IMR-90 (cell line): ENCODE measurements at regions not wholly inside any gene's neighbourhood (a gene's known extent, or its start where the extent isn't known, plus 50 kb on each side); places are given as distances from the start of the nearest gene placed in this dataset.

Experiments used
- ATAC-seq: fragments of 200-7000 bp; cut with Tn5 transposase; 2 replicates; pipeline ENCODE4 v1.9.1; 2020; ENCODE audit warnings: low read depth, mild to moderate bottlenecking, moderate library complexity
- BruUV-seq: library from RNA; stranded (reverse); fragments of 400-500 nt; replicated peaks from 2 replicates; lab custom pipeline; 2021; lab: Mats Ljungman, UMichigan
- CTCF ChIA-PET: fragments of 300-600 bp; formaldehyde crosslinking; extraction: SDS; loops from one replicate; lab custom pipeline; 2021; ENCODE audit warnings: antibody characterized with exemption; lab: Yijun Ruan, JAX
- POLR2A ChIA-PET: fragments of 300-600 bp; sonication (Branson Sonifier 250); formaldehyde crosslinking; loops from one replicate; lab custom pipeline; 2022; ENCODE audit warnings: antibody characterized with exemption; ENCODE audit not compliant: unreplicated experiment; lab: Charles Lee
- DNase-seq: peaks from one replicate; pipeline ENCODE4 v3.0.0; 2013
- H2AFZ ChIP-seq: replicated peaks from 2 replicates; pipeline ENCODE3; 2013; ENCODE audit warnings: low read length, mild to moderate bottlenecking; ENCODE audit not compliant: poor library complexity
- H2AK5ac ChIP-seq: 2 replicates; pipeline ENCODE4 v1.6.1; 2013; ENCODE audit warnings: low read depth, low read length, inconsistent platforms
- H2AK9ac ChIP-seq: replicated peaks from 2 replicates; pipeline ENCODE3; 2013; ENCODE audit warnings: mild to moderate bottlenecking, low read depth, low read length, moderate library complexity; ENCODE audit not compliant: poor library complexity
- H2BK120ac ChIP-seq: 2 replicates; pipeline ENCODE4 v1.6.1; 2013; ENCODE audit warnings: low read depth, low read length, inconsistent platforms
- H2BK15ac ChIP-seq: 3 replicates; pipeline ENCODE4 v1.6.1; 2013; ENCODE audit warnings: low read depth, low read length, inconsistent platforms
- H2BK20ac ChIP-seq: 2 replicates; pipeline ENCODE4 v1.6.1; 2013; ENCODE audit warnings: low read depth, mild to moderate bottlenecking, inconsistent platforms, low read length, moderate library complexity
- H2BK5ac ChIP-seq: 2 replicates; pipeline ENCODE4 v1.6.1; 2013; ENCODE audit warnings: mild to moderate bottlenecking, low read depth, low read length, inconsistent platforms; ENCODE audit not compliant: poor library complexity, severe bottlenecking
- H3K14ac ChIP-seq: replicated peaks from 2 replicates; pipeline ENCODE4 v1.6.1; 2013; ENCODE audit warnings: low read depth, low read length, inconsistent platforms
- H3K18ac ChIP-seq: 2 replicates; pipeline ENCODE4 v1.6.1; 2013; ENCODE audit warnings: low read depth, low read length, control low read depth
- H3K23ac ChIP-seq: 2 replicates; pipeline ENCODE4 v1.6.1; 2013; ENCODE audit warnings: low read depth, low read length, inconsistent platforms
- H3K27ac ChIP-seq: 2 replicates; pipeline ENCODE4 v1.5.1; 2013; ENCODE audit warnings: mild to moderate bottlenecking, control low read depth, low read length; ENCODE audit not compliant: insufficient read depth
- H3K27me3 ChIP-seq: 2 replicates; pipeline ENCODE4 v1.6.1; 2013; ENCODE audit warnings: low read length; ENCODE audit not compliant: control insufficient read depth, insufficient read depth
- H3K36me3 ChIP-seq: 2 replicates; pipeline ENCODE4 v1.6.1; 2013; ENCODE audit warnings: low read length, mixed read lengths; ENCODE audit not compliant: control insufficient read depth, insufficient read depth
- H3K4ac ChIP-seq: 2 replicates; pipeline ENCODE4 v1.6.1; 2013; ENCODE audit warnings: low read depth, low read length, inconsistent platforms
- H3K4me1 ChIP-seq: 2 replicates; pipeline ENCODE4 v1.6.1; 2013; ENCODE audit warnings: low read length, mixed read lengths; ENCODE audit not compliant: control insufficient read depth, insufficient read depth
- H3K4me2 ChIP-seq: 2 replicates; pipeline ENCODE4 v1.6.1; 2013; ENCODE audit warnings: low read depth, mild to moderate bottlenecking, control low read depth, low read length, moderate library complexity
- H3K4me3 ChIP-seq: 2 replicates; pipeline ENCODE4 v1.5.1; 2013; ENCODE audit warnings: low read depth, mild to moderate bottlenecking, control low read depth, low read length, moderate library complexity; ENCODE audit not compliant: insufficient read depth
- H3K56ac ChIP-seq: 2 replicates; pipeline ENCODE4 v1.6.1; 2013; ENCODE audit warnings: low read length, inconsistent platforms; ENCODE audit not compliant: insufficient read depth; ENCODE audit errors: extremely low read depth
- H3K79me1 ChIP-seq, 2 experiments: 2 replicates each; pipeline ENCODE4 v1.6.1; 2013; ENCODE audit warnings: low read length in 2 of 2, inconsistent platforms in 1 of 2, low read depth in 1 of 2
- H3K9ac ChIP-seq: 2 replicates; pipeline ENCODE4 v1.6.1; 2013; ENCODE audit warnings: low read depth, low read length, control low read depth
- H3K9me1 ChIP-seq: 2 replicates; pipeline ENCODE4 v1.6.1; 2013; ENCODE audit warnings: low read length, inconsistent platforms; ENCODE audit not compliant: insufficient read depth
- H3K9me3 ChIP-seq: 2 replicates; pipeline ENCODE4 v1.6.1; 2013; ENCODE audit warnings: low read length; ENCODE audit not compliant: control insufficient read depth, insufficient read depth
- H4K20me1 ChIP-seq: 2 replicates; pipeline ENCODE4 v1.6.1; 2013; ENCODE audit warnings: low read length, inconsistent platforms; ENCODE audit not compliant: insufficient read depth
- H4K5ac ChIP-seq: 2 replicates; pipeline ENCODE4 v1.6.1; 2013; ENCODE audit warnings: mild to moderate bottlenecking, low read depth, low read length, control low read depth
- H4K8ac ChIP-seq, 2 experiments: 2 replicates each; pipeline ENCODE4 v1.6.1; 2013; ENCODE audit warnings: low read depth in 2 of 2, low read length in 2 of 2, control low read depth in 1 of 2, inconsistent platforms in 1 of 2
- H4K91ac ChIP-seq: 2 replicates; pipeline ENCODE4 v1.6.1; 2013; ENCODE audit warnings: low read depth, low read length, inconsistent platforms; ENCODE audit not compliant: insufficient read depth
- BHLHE40 ChIP-seq: fragments of 150-350 bp; IDR thresholded peaks from 2 replicates; pipeline ENCODE4 v1.6.1; 2016; ENCODE audit warnings: mild to moderate bottlenecking, low read depth, low read length
- CEBPB ChIP-seq: IDR thresholded peaks from 2 replicates; pipeline ENCODE4 v1.6.1; 2012; ENCODE audit warnings: low read depth, low read length, improper control_type of control experiment
- CHD1 ChIP-seq: IDR thresholded peaks from 2 replicates; pipeline ENCODE4 v1.6.1; 2012; ENCODE audit warnings: low read depth, low read length, improper control_type of control experiment
- FOS ChIP-seq: fragments of 150-350 bp; IDR thresholded peaks from 2 replicates; pipeline ENCODE4 v1.6.1; 2016; ENCODE audit warnings: low read depth, low read length
- MAFK ChIP-seq: IDR thresholded peaks from 2 replicates; pipeline ENCODE4 v1.6.1; 2012; ENCODE audit warnings: low read depth, low read length, improper control_type of control experiment
- MAZ ChIP-seq: IDR thresholded peaks from 2 replicates; pipeline ENCODE4 v1.6.1; 2012; ENCODE audit warnings: low read depth, mild to moderate bottlenecking, low read length, improper control_type of control experiment, moderate library complexity, borderline replicate concordance
- MXI1 ChIP-seq: IDR thresholded peaks from 2 replicates; pipeline ENCODE4 v1.6.1; 2012; ENCODE audit warnings: low read depth, mild to moderate bottlenecking, low read length, moderate library complexity, borderline replicate concordance
- NFE2L2 ChIP-seq: fragments of 150-350 bp; IDR thresholded peaks from 2 replicates; pipeline ENCODE4 v1.6.1; 2016; ENCODE audit warnings: low read depth, mild to moderate bottlenecking, low read length
- POLR2A ChIP-seq: IDR thresholded peaks from 2 replicates; pipeline ENCODE4 v1.6.1; 2012; ENCODE audit warnings: mild to moderate bottlenecking, low read depth, low read length
- RAD21 ChIP-seq: IDR thresholded peaks from 2 replicates; pipeline ENCODE4 v1.6.1; 2012; ENCODE audit warnings: low read length, improper control_type of control experiment
- RCOR1 ChIP-seq: IDR thresholded peaks from 2 replicates; pipeline ENCODE4 v1.6.1; 2012; ENCODE audit warnings: mild to moderate bottlenecking, low read length, improper control_type of control experiment; ENCODE audit not compliant: insufficient replicate concordance
- RFX5 ChIP-seq: IDR thresholded peaks from 2 replicates; pipeline ENCODE4 v1.8.0; 2012; ENCODE audit warnings: low read depth, mild to moderate bottlenecking, low read length, moderate library complexity
- SMC3 ChIP-seq: fragments of 150-350 bp; IDR thresholded peaks from 2 replicates; pipeline ENCODE4 v1.6.1; 2016; ENCODE audit warnings: low read depth, mild to moderate bottlenecking, antibody characterized with exemption, low read length, moderate library complexity
- WGBS, 2 experiments: methylation state at CpG; one replicate each; pipeline versions ENCODE4 v1.1.5 to v1.1.7; 2013; ENCODE audit warnings: missing lambda C conversion rate in 2 of 2; ENCODE audit not compliant: insufficient read length in 1 of 2; ENCODE audit errors: extremely low coverage in 2 of 2; 5-methylcytosine and 5-hydroxymethylcytosine counted together
- dilution Hi-C: fragments of 300-500 bp; cut with HindIII; formaldehyde crosslinking; loops from one replicate; pipeline ENCODE4 v1.14.3; 2018; ENCODE audit warnings: low sequenced_read_pairs; ENCODE audit not compliant: unreplicated experiment
- in situ Hi-C: fragments of 300-500 bp; cut with MboI; formaldehyde crosslinking; loops from 3 replicates; pipeline ENCODE4 v1.14.3; 2019; ENCODE audit warnings: low sequenced_read_pairs, inconsistent platforms, mixed read lengths
- intact Hi-C: fragments of 100-400 bp; cut with micrococcal nuclease; formaldehyde crosslinking; loops from 2 replicates; pipeline ENCODE4 v1.10.0; 2022
- TF ChIP-seq, protein P1 (sequence below): conservative IDR thresholded peaks from 2 replicates; pipeline ENCODE4 v1.5.1; 2012; ENCODE audit warnings: mild to moderate bottlenecking, low read depth, low read length, improper control_type of control experiment
- TF ChIP-seq, protein P2 (sequence below): fragments of 150-350 bp; IDR thresholded peaks from 2 replicates; pipeline ENCODE4 v1.6.1; 2017; ENCODE audit warnings: mild to moderate bottlenecking, antibody characterized with exemption, low read length, low read depth
- TF ChIP-seq, protein P3 (sequence below): fragments of 150-350 bp; IDR thresholded peaks from 2 replicates; pipeline ENCODE4 v1.6.1; 2016; ENCODE audit warnings: low read depth, mild to moderate bottlenecking, low read length, moderate library complexity, borderline replicate concordance

DNA sequence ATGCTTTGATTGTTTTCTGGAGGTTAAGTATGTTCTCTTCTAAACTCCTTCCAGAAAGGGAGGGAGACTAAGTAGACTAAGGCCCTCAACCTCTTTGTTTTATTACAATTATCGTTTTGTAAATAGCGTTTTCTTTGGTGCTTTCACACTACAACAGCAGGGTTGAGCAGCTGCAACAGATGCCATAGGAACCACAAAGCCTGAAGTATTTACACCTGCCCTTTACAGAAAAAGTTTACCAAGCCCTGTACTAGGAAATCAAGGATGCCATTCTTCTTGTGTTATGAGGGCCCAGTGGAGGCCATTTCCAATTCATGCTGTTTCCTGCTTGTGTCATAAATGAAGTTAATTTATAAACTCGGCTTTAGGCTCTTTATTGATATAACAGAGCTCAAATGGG, 914.8 kb downstream of the DCDC2C start:
- H3K14ac ChIP-seq = no peak overlapping the region
- ATAC-seq (no peak), DNase-seq (no peak)
- no peak overlapping the region for H4K91ac ChIP-seq
- TF ChIP-seq MAZ = no peak
- no peak for TF ChIP-seq CHD1
- no peak for TF ChIP-seq MAFK
- TF ChIP-seq, protein P1, sequence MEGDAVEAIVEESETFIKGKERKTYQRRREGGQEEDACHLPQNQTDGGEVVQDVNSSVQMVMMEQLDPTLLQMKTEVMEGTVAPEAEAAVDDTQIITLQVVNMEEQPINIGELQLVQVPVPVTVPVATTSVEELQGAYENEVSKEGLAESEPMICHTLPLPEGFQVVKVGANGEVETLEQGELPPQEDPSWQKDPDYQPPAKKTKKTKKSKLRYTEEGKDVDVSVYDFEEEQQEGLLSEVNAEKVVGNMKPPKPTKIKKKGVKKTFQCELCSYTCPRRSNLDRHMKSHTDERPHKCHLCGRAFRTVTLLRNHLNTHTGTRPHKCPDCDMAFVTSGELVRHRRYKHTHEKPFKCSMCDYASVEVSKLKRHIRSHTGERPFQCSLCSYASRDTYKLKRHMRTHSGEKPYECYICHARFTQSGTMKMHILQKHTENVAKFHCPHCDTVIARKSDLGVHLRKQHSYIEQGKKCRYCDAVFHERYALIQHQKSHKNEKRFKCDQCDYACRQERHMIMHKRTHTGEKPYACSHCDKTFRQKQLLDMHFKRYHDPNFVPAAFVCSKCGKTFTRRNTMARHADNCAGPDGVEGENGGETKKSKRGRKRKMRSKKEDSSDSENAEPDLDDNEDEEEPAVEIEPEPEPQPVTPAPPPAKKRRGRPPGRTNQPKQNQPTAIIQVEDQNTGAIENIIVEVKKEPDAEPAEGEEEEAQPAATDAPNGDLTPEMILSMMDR = no peak
- no peak for TF ChIP-seq SMC3
- TF ChIP-seq FOS = no peak
- TF ChIP-seq, protein P2, sequence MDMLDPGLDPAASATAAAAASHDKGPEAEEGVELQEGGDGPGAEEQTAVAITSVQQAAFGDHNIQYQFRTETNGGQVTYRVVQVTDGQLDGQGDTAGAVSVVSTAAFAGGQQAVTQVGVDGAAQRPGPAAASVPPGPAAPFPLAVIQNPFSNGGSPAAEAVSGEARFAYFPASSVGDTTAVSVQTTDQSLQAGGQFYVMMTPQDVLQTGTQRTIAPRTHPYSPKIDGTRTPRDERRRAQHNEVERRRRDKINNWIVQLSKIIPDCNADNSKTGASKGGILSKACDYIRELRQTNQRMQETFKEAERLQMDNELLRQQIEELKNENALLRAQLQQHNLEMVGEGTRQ = no peak
- TF ChIP-seq, protein P3, sequence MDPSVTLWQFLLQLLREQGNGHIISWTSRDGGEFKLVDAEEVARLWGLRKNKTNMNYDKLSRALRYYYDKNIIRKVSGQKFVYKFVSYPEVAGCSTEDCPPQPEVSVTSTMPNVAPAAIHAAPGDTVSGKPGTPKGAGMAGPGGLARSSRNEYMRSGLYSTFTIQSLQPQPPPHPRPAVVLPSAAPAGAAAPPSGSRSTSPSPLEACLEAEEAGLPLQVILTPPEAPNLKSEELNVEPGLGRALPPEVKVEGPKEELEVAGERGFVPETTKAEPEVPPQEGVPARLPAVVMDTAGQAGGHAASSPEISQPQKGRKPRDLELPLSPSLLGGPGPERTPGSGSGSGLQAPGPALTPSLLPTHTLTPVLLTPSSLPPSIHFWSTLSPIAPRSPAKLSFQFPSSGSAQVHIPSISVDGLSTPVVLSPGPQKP = no peak
- no peak for TF ChIP-seq MXI1
- TF ChIP-seq CEBPB = no peak
- TF ChIP-seq POLR2A = no peak
- TF ChIP-seq BHLHE40 = no peak
- TF ChIP-seq RCOR1 = no peak
- TF ChIP-seq RFX5 = no peak
- no peak for TF ChIP-seq RAD21
- no peak for TF ChIP-seq NFE2L2
- H4K5ac ChIP-seq = no peak overlapping the region
- no peaks in the 10 kb centered on the region for H3K4me1 ChIP-seq
- no CpG with 5 or more reads among the region's 3 CpGs for WGBS, 2 experiments
- POLR2A ChIA-PET = no interaction called here
- no peaks in the 10 kb centered on the region for H3K36me3 ChIP-seq
- no peak overlapping the region for H2AK9ac ChIP-seq
- no peak overlapping the region for H3K9ac ChIP-seq
- no peak overlapping the region for H3K4ac ChIP-seq
- no peak overlapping the region for H3K56ac ChIP-seq
- H2BK20ac ChIP-seq = no peak overlapping the region
- no peak overlapping the region for H2AK5ac ChIP-seq
- in situ Hi-C loops = no loop called here
- no TSS peak for BruUV-seq
- no peak overlapping the region for H2BK5ac ChIP-seq
- H3K27ac ChIP-seq = no peak overlapping the region
- H3K27me3 ChIP-seq = no peaks in the 10 kb centered on the region
- H3K79me1 ChIP-seq = no peaks in the 10 kb centered on the region
- no peak overlapping the region for H3K18ac ChIP-seq
- no peak overlapping the region for H2AFZ ChIP-seq
- peaks cover 15% of the 10 kb centered on the region for H3K9me3 ChIP-seq
- dilution Hi-C loops = no loop called here
- no peak overlapping the region for H2BK120ac ChIP-seq
- H3K9me1 ChIP-seq = no peaks in the 10 kb centered on the region
- CTCF ChIA-PET = no interaction called here
- H2BK15ac ChIP-seq = no peak overlapping the region
- H3K23ac ChIP-seq = no peak overlapping the region
- no peak overlapping the region for H3K4me3 ChIP-seq
- no peaks in the 10 kb centered on the region for H4K20me1 ChIP-seq
- intact Hi-C loops = no loop called here
- H4K8ac ChIP-seq = no peak overlapping the region
- H3K4me2 ChIP-seq = no peak overlapping the region
